ENCODE measurements at regions not wholly inside any gene's neighbourhood (a gene's known extent, or its start where the extent isn't known, plus 50 kb on each side); places are given as distances from the start of the nearest gene placed in this dataset.
A peak's percentile ranks its signal among the peaks of the same experiment; 100 is the strongest.

GRCh38 chr2:107542314-107542740, 284.4 kb upstream of the RGPD4 start:
- no peak overlapping the region for H3K27ac ChIP-seq
- no peaks in the 10 kb centered on the region for H3K27me3 ChIP-seq
- DNase-seq: peak in 1 of 2 donors; percentile 18
- intact Hi-C loops (cut with DNase I; ENCODE audit: low total_unique reads): no loop called here
- H3K4me1 ChIP-seq: no peaks in the 10 kb centered on the region
- WGBS, 5 donors: 63 to 82% (median 75%) methylated on average over 5 of the region's 5 CpGs
- no peak overlapping the region for H3K4me3 ChIP-seq
- no peak for TF ChIP-seq POLR2A (IDR thresholded peaks at IDR 0.05)
- no peak for TF ChIP-seq EP300 (IDR thresholded peaks at IDR 0.05)
- TF ChIP-seq POLR2AphosphoS5 (IDR thresholded peaks at IDR 0.05): no peak
- TF ChIP-seq CTCF (IDR thresholded peaks at IDR 0.05): no peak
- no peaks in the 10 kb centered on the region for H3K36me3 ChIP-seq
- H3K9me3 ChIP-seq: no peaks in the 10 kb centered on the region

- intact Hi-C loops (cut with DNase I; ENCODE audit: low total_unique reads): no loop called here
- Histone ChIP-seq H3K36me3 (no peaks in the 10 kb centered on the region), H3K9me3 (no peaks in the 10 kb centered on the region), H3K4me3 (no peak overlapping the region), H3K27ac (no peak overlapping the region), H3K4me1 (no peaks in the 10 kb centered on the region), H3K27me3 (no peaks in the 10 kb centered on the region)
- 28 to 55% (median 47%) methylated on average over 3 of the region's 3 CpGs for WGBS, 5 donors
- TF ChIP-seq CTCF (IDR thresholded peaks at IDR 0.05) (no peak), POLR2AphosphoS5 (IDR thresholded peaks at IDR 0.05) (no peak), EP300 (IDR thresholded peaks at IDR 0.05) (no peak), POLR2A (IDR thresholded peaks at IDR 0.05) (no peak)
- no peak for DNase-seq
These were observed 282.9 kb upstream of the RGPD4 start for GRCh38 chr2:107543793-107544192.

DNA sequence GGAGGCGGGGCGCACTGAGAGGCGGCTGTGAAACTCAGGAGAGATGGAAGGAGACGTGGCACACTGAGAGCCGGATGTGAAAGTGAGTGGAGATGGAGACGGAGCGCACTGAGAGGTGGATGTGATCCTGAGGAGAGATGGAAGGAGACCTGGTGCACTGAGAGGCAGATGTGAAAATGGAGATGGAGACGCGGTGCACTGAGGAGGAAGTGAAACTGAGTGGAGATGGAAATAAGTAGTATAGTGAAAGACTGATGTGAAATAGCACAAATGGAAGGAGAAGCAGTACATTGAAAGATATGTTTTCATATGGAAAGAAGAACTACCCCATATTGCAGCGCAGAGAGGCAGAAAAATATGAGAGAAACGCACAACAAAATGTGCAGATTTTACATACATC, 281.6 kb upstream of the RGPD4 start:
- Histone ChIP-seq H3K27ac (no peak overlapping the region), H3K9me3 (no peaks in the 10 kb centered on the region), H3K27me3 (no peaks in the 10 kb centered on the region), H3K4me3 (no peak overlapping the region), H3K4me1 (no peaks in the 10 kb centered on the region), H3K36me3 (no peaks in the 10 kb centered on the region)
- DNase-seq: no peak
- intact Hi-C loops (cut with DNase I; ENCODE audit: low total_unique reads): no loop called here
- 90 to 95% (median 92%) methylated on average over 11 of the region's 11 CpGs for WGBS, 5 donors
- no peak for TF ChIP-seq EP300 (IDR thresholded peaks at IDR 0.05)
- TF ChIP-seq POLR2A (IDR thresholded peaks at IDR 0.05): no peak
- TF ChIP-seq POLR2AphosphoS5 (IDR thresholded peaks at IDR 0.05): no peak
- TF ChIP-seq CTCF (IDR thresholded peaks at IDR 0.05): no peak

- H3K27ac ChIP-seq: no peak overlapping the region
- intact Hi-C loops (cut with DNase I; ENCODE audit: low total_unique reads): no loop called here
- no peak for DNase-seq
- H3K27me3 ChIP-seq: no peaks in the 10 kb centered on the region
- H3K4me3 ChIP-seq: no peak overlapping the region
- no peaks in the 10 kb centered on the region for H3K36me3 ChIP-seq
- no peak for TF ChIP-seq CTCF (IDR thresholded peaks at IDR 0.05)
- TF ChIP-seq POLR2A (IDR thresholded peaks at IDR 0.05): no peak
- no peak for TF ChIP-seq POLR2AphosphoS5 (IDR thresholded peaks at IDR 0.05)
- TF ChIP-seq EP300 (IDR thresholded peaks at IDR 0.05): no peak
- WGBS, 5 donors: 59 to 68% (median 64%) methylated on average over 4 of the region's 4 CpGs
- H3K9me3 ChIP-seq: no peaks in the 10 kb centered on the region
- no peaks in the 10 kb centered on the region for H3K4me1 ChIP-seq
These were observed 280.8 kb upstream of the RGPD4 start for GRCh38 chr2:107545851-107546250.

All from stomach (tissue), 8 donors.